H9 (cell line): ENCODE measurements at regions not wholly inside any gene's neighbourhood (a gene's known extent, or its start where the extent isn't known, plus 50 kb on each side); places are given as distances from the start of the nearest gene placed in this dataset.

Source experiments
- DNase-seq: peaks from one replicate; pipeline ENCODE4 v3.0.0-alpha.2; 2017
- H2AFZ ChIP-seq: one replicate; pipeline ENCODE4 v1.6.1; 2013; ENCODE audit warnings: mild to moderate bottlenecking, low read length, control low read depth, moderate library complexity
- H2AK5ac ChIP-seq: 2 replicates; pipeline ENCODE4 v1.6.1; 2013; ENCODE audit warnings: low read length, control low read depth, mixed read lengths; ENCODE audit not compliant: insufficient read length
- H2BK120ac ChIP-seq: one replicate; pipeline ENCODE4 v1.6.1; 2013; ENCODE audit warnings: low read depth, mild to moderate bottlenecking, low read length, control low read depth, inconsistent platforms; ENCODE audit not compliant: poor library complexity, severe bottlenecking
- H2BK12ac ChIP-seq: 2 replicates; pipeline ENCODE4 v1.6.1; 2013; ENCODE audit warnings: low read length, control low read depth, mixed read lengths, low read depth; ENCODE audit not compliant: insufficient read length
- H2BK15ac ChIP-seq: 2 replicates; pipeline ENCODE4 v1.6.1; 2013; ENCODE audit warnings: low read depth, low read length, control low read depth
- H2BK20ac ChIP-seq: one replicate; pipeline ENCODE4 v1.6.1; 2013; ENCODE audit warnings: low read depth, mild to moderate bottlenecking, low read length, control low read depth, inconsistent platforms; ENCODE audit not compliant: poor library complexity, severe bottlenecking
- H2BK5ac ChIP-seq: 2 replicates; pipeline ENCODE4 v1.6.1; 2013; ENCODE audit warnings: low read length, control low read depth, mixed read lengths; ENCODE audit not compliant: insufficient read length
- H3K14ac ChIP-seq: 2 replicates; pipeline ENCODE4 v1.6.1; 2013; ENCODE audit warnings: low read length, control low read depth; ENCODE audit not compliant: insufficient read depth
- H3K18ac ChIP-seq: 2 replicates; pipeline ENCODE4 v1.6.1; 2013; ENCODE audit warnings: low read depth, mild to moderate bottlenecking, mixed read lengths, low read length, control low read depth; ENCODE audit not compliant: insufficient read length
- H3K23ac ChIP-seq: 2 replicates; pipeline ENCODE4 v1.6.1; 2013; ENCODE audit warnings: low read length, control low read depth, mixed read lengths, low read depth; ENCODE audit not compliant: insufficient read length
- H3K23me2 ChIP-seq: 2 replicates; pipeline ENCODE4 v1.6.1; 2013; ENCODE audit warnings: low read depth, mild to moderate bottlenecking, mixed read lengths, low read length, control low read depth; ENCODE audit not compliant: insufficient read length, poor library complexity, severe bottlenecking
- H3K27ac ChIP-seq: 2 replicates; pipeline ENCODE4 v1.5.1; 2013; ENCODE audit warnings: low read length, control low read depth, mixed read lengths, low read depth; ENCODE audit not compliant: insufficient read length
- H3K27me3 ChIP-seq: 2 replicates; pipeline ENCODE4 v1.6.1; 2013; ENCODE audit warnings: low read length, control low read depth, inconsistent platforms; ENCODE audit not compliant: insufficient read depth
- H3K4ac ChIP-seq: 2 replicates; pipeline ENCODE4 v1.6.1; 2013; ENCODE audit warnings: low read depth, mild to moderate bottlenecking, control low read depth, inconsistent platforms, low read length, moderate library complexity
- H3K4me1 ChIP-seq: 2 replicates; pipeline ENCODE4 v1.6.1; 2013; ENCODE audit warnings: low read length, control low read depth, inconsistent platforms; ENCODE audit not compliant: insufficient read depth
- H3K4me2 ChIP-seq: 2 replicates; pipeline ENCODE4 v1.6.1; 2013; ENCODE audit warnings: low read length, control low read depth, mixed read lengths; ENCODE audit not compliant: insufficient read length, insufficient read depth
- H3K56ac ChIP-seq: 2 replicates; pipeline ENCODE4 v1.6.1; 2013; ENCODE audit warnings: low read depth, mild to moderate bottlenecking, mixed read lengths, low read length, control low read depth; ENCODE audit not compliant: insufficient read length
- H3K79me1 ChIP-seq: 2 replicates; pipeline ENCODE4 v1.6.1; 2013; ENCODE audit warnings: low read depth, mild to moderate bottlenecking, moderate library complexity, low read length, control low read depth, inconsistent platforms; ENCODE audit not compliant: insufficient read depth, poor library complexity, severe bottlenecking
- H3K79me2 ChIP-seq: 2 replicates; pipeline ENCODE4 v1.6.1; 2013; ENCODE audit warnings: low read length, control low read depth, inconsistent platforms; ENCODE audit not compliant: insufficient read depth
- H3K9ac ChIP-seq: 2 replicates; pipeline ENCODE4 v1.6.1; 2013; ENCODE audit warnings: low read length, control low read depth, mixed read lengths; ENCODE audit not compliant: insufficient read length; ENCODE audit errors: extremely low read depth
- H3K9me3 ChIP-seq: one replicate; pipeline ENCODE4 v1.6.1; 2013; ENCODE audit warnings: low read depth, low read length, inconsistent platforms; ENCODE audit not compliant: control insufficient read depth
- H3T11ph ChIP-seq: one replicate; pipeline ENCODE4 v1.6.1; 2013; ENCODE audit warnings: mild to moderate bottlenecking, low read length, control low read depth, inconsistent platforms
- H4K20me1 ChIP-seq: one replicate; pipeline ENCODE4 v1.6.1; 2013; ENCODE audit not compliant: control insufficient read depth, insufficient read length, insufficient read depth
- H4K5ac ChIP-seq: 2 replicates; pipeline ENCODE4 v1.6.1; 2013; ENCODE audit warnings: low read depth, mild to moderate bottlenecking, mixed read lengths, low read length, control low read depth; ENCODE audit not compliant: insufficient read length
- H4K8ac ChIP-seq: replicated peaks from 2 replicates; pipeline ENCODE4 v1.6.1; 2013; ENCODE audit warnings: low read length, control low read depth, mixed read lengths, low read depth; ENCODE audit not compliant: insufficient read length
- H4K91ac ChIP-seq: 2 replicates; pipeline ENCODE4 v1.6.1; 2013; ENCODE audit warnings: low read depth, mild to moderate bottlenecking, moderate library complexity, mixed read lengths, low read length, control low read depth; ENCODE audit not compliant: insufficient read length
- H3K27ac Mint-ChIP-seq, 3 experiments: 2 replicates in 2 of 3; 3 replicates in 1 of 3; pipeline ENCODE4 v1.8.0; 2020 to 2021; ENCODE audit warnings: mixed read lengths in 3 of 3, mild to moderate bottlenecking in 1 of 3, moderate library complexity in 1 of 3
- H3K27me3 Mint-ChIP-seq: 2 replicates; pipeline ENCODE4 v1.8.0; 2021; ENCODE audit warnings: low read depth, mild to moderate bottlenecking, moderate library complexity, mixed read lengths
- H3K36me3 Mint-ChIP-seq, 3 experiments: 2 replicates in 2 of 3; 3 replicates in 1 of 3; pipeline ENCODE4 v1.8.0; 2020 to 2021; ENCODE audit warnings: low read depth in 3 of 3, mixed read lengths in 3 of 3; ENCODE audit not compliant: insufficient read depth in 1 of 3
- H3K4me1 Mint-ChIP-seq, 2 experiments: 2 replicates each; pipeline ENCODE4 v1.8.0; 2020; ENCODE audit warnings: mixed read lengths in 2 of 2
- H3K4me3 Mint-ChIP-seq, 2 experiments: 2 replicates in 1 of 2; 3 replicates in 1 of 2; pipeline ENCODE4 v1.8.0; 2020 to 2021; ENCODE audit warnings: mild to moderate bottlenecking in 2 of 2, mixed read lengths in 2 of 2, moderate library complexity in 1 of 2
- H3K9me3 Mint-ChIP-seq, 2 experiments: 2 replicates in 1 of 2; 3 replicates in 1 of 2; pipeline ENCODE4 v1.8.0; 2020; ENCODE audit warnings: mild to moderate bottlenecking in 2 of 2, mixed read lengths in 2 of 2, moderate library complexity in 1 of 2
- CTCF ChIP-seq: fragments of 200-600 bp; sonication (generic); conservative IDR thresholded peaks from 3 replicates; pipeline ENCODE4 v1.8.0; 2021; ENCODE audit warnings: antibody characterized with exemption, mild to moderate bottlenecking
- WGBS: extraction: QIAGEN DNeasy Blood & Tissue Kit; methylation state at CpG from one replicate; pipeline ENCODE4 v1.1.7; 2013; ENCODE audit warnings: missing lambda C conversion rate, low lambda C conversion rate, mixed read lengths; ENCODE audit not compliant: insufficient read length; ENCODE audit errors: extremely low coverage; 5-methylcytosine and 5-hydroxymethylcytosine counted together

- peaks cover 0 to 7% of the 10 kb centered on the region in 2 experiments; a peak in 4 of 5 replicates for H3K9me3 Mint-ChIP-seq
- Histone ChIP-seq H3K79me1 (no peaks in the 10 kb centered on the region), H3T11ph (no peak overlapping the region), H3K27ac (no peak overlapping the region), H3K4me2 (no peak overlapping the region), H3K9ac (no peak overlapping the region), H2BK5ac (no peak overlapping the region), H2BK20ac (no peak overlapping the region), H4K8ac (no peak overlapping the region), H2AFZ (no peak overlapping the region), H2BK12ac (no peak overlapping the region), H3K23me2 (no peaks in the 10 kb centered on the region), H3K56ac (no peak overlapping the region), H2AK5ac (no peak overlapping the region), H3K14ac (no peak overlapping the region), H3K4me1 (no peaks in the 10 kb centered on the region; the same call in 1 of the 2 replicates), H3K9me3 (no peaks in the 10 kb centered on the region), H3K23ac (no peak overlapping the region), H4K91ac (no peak overlapping the region), H3K4ac (no peak overlapping the region), H4K5ac (no peak overlapping the region), H2BK120ac (no peak overlapping the region), H3K27me3 (no peaks in the 10 kb centered on the region), H4K20me1 (no peaks in the 10 kb centered on the region), H3K18ac (no peak overlapping the region), H3K79me2 (no peaks in the 10 kb centered on the region), H2BK15ac (no peak overlapping the region)
- peaks cover 15% of the 10 kb centered on the region for H3K27me3 Mint-ChIP-seq
- DNase-seq = no peak
- WGBS = no CpG with 5 or more reads among the region's 2 CpGs
- H3K4me1 Mint-ChIP-seq = peaks cover 14 to 15% of the 10 kb centered on the region in 2 experiments
- no peak overlapping the region for H3K27ac Mint-ChIP-seq
- TF ChIP-seq CTCF = no peak
- H3K4me3 Mint-ChIP-seq = no peak overlapping the region
- H3K36me3 Mint-ChIP-seq = peaks cover 0 to 2% (median 0%) of the 10 kb centered on the region in 3 experiments; a peak in 4 of 7 replicates
Observed at GRCh38 chr15:93428807-93429351, 339.9 kb upstream of the RGMA start.
